Testis (tissue), 2 donors: ENCODE measurements at regions not wholly inside any gene's neighbourhood (a gene's known extent, or its start where the extent isn't known, plus 50 kb on each side); places are given as distances from the start of the nearest gene placed in this dataset.

Experiments used
- POLR2A ChIP-seq: fragments of 450-650 bp; IDR thresholded peaks from one replicate; pipeline ENCODE4 v1.6.1; 2017; ENCODE audit warnings: antibody characterized with exemption, mild to moderate bottlenecking, moderate library complexity
- TF ChIP-seq, protein P1 (sequence below), 3 experiments: fragments of 450-650 bp in 2 of 3; fragments of 200-600 bp in 1 of 3; sonication (generic) in 1 of 3; IDR thresholded peaks; one replicate each; pipeline ENCODE4 v1.5.1; 2016 to 2019; ENCODE audit warnings: antibody characterized with exemption in 3 of 3, mild to moderate bottlenecking in 2 of 3, moderate library complexity in 1 of 3

DNA sequence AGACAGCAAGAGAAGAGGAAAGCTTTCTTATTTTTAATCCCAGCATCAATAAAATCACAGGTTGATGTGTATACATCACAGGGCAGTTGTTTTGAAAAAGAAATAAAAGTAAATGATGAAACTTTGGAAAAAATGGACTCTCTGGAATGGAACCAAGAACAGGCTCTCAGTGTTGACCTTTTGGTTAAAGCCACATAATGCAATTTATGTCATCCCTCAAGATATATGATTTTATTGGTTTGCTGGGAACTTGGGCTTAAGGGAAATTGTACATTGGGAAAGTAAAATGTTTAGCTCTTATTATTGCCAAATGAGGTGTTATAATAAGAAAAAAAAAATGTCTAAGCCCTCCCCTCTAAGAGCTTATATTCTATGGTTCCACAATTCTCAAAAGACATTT lies 139.8 kb upstream of the MTNR1B start:
- TF ChIP-seq, protein P1, sequence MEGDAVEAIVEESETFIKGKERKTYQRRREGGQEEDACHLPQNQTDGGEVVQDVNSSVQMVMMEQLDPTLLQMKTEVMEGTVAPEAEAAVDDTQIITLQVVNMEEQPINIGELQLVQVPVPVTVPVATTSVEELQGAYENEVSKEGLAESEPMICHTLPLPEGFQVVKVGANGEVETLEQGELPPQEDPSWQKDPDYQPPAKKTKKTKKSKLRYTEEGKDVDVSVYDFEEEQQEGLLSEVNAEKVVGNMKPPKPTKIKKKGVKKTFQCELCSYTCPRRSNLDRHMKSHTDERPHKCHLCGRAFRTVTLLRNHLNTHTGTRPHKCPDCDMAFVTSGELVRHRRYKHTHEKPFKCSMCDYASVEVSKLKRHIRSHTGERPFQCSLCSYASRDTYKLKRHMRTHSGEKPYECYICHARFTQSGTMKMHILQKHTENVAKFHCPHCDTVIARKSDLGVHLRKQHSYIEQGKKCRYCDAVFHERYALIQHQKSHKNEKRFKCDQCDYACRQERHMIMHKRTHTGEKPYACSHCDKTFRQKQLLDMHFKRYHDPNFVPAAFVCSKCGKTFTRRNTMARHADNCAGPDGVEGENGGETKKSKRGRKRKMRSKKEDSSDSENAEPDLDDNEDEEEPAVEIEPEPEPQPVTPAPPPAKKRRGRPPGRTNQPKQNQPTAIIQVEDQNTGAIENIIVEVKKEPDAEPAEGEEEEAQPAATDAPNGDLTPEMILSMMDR (IDR thresholded peaks at IDR 0.05) = no peak
- TF ChIP-seq POLR2A = no peak
